Prostate gland (tissue), 2 donors: ENCODE measurements at regions not wholly inside any gene's neighbourhood (a gene's known extent, or its start where the extent isn't known, plus 50 kb on each side); places are given as distances from the start of the nearest gene placed in this dataset.

Experiments used
- POLR2A ChIP-seq: fragments of 450-650 bp; IDR thresholded peaks from one replicate; pipeline ENCODE4 v1.6.1; 2016; ENCODE audit warnings: antibody characterized with exemption, mild to moderate bottlenecking
- POLR2AphosphoS5 ChIP-seq: sonication (generic); formaldehyde crosslinking; IDR thresholded peaks from one replicate; pipeline ENCODE4 v1.6.1; 2017; ENCODE audit warnings: antibody characterized with exemption
- TF ChIP-seq, protein P1 (sequence below), 4 experiments: fragments of 200-600 bp in 2 of 4; fragments of 450-650 bp in 2 of 4; sonication (generic) in 2 of 4; IDR thresholded peaks; 1 replicate in 3 of 4; 2 replicates in 1 of 4; pipeline ENCODE4 v1.5.1; 2016 to 2019; ENCODE audit warnings: antibody characterized with exemption in 4 of 4, mild to moderate bottlenecking in 2 of 4, moderate library complexity in 2 of 4

DNA sequence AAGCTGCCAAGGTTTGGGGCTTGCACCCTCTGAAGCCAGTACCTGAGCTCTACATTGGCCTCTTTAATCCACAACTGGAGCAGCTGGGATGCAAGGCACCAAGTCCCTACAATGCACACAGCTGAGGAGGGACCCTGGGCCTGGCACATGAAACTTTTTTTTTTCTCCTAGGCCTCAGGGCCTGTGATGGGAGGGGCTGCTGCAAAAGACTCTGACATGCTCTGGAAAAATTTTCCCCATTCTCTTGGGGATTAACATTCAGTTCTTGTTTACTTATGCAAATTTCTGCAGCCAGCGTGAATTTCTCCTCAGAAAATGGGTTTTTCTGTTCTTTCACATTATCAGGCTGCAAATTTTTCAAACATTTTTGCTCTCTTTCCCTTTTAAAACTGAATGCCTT is 1072.2 kb downstream of the BRINP3 start:
- TF ChIP-seq, protein P1, sequence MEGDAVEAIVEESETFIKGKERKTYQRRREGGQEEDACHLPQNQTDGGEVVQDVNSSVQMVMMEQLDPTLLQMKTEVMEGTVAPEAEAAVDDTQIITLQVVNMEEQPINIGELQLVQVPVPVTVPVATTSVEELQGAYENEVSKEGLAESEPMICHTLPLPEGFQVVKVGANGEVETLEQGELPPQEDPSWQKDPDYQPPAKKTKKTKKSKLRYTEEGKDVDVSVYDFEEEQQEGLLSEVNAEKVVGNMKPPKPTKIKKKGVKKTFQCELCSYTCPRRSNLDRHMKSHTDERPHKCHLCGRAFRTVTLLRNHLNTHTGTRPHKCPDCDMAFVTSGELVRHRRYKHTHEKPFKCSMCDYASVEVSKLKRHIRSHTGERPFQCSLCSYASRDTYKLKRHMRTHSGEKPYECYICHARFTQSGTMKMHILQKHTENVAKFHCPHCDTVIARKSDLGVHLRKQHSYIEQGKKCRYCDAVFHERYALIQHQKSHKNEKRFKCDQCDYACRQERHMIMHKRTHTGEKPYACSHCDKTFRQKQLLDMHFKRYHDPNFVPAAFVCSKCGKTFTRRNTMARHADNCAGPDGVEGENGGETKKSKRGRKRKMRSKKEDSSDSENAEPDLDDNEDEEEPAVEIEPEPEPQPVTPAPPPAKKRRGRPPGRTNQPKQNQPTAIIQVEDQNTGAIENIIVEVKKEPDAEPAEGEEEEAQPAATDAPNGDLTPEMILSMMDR (IDR thresholded peaks at IDR 0.05), result no peak
- TF ChIP-seq POLR2A, result no peak
- TF ChIP-seq POLR2AphosphoS5, result no peak
